Spinal cord (tissue), 9 donors: ENCODE measurements at regions not wholly inside any gene's neighbourhood (a gene's known extent, or its start where the extent isn't known, plus 50 kb on each side); places are given as distances from the start of the nearest gene placed in this dataset.

Source experiments
- DNase-seq, 6 donors: peaks; one replicate each; pipeline versions ENCODE4 v3.0.0 to v3.0.0-alpha.2; 2013 to 2015; ENCODE audit warnings: low spot score in 6 of 6, low read depth in 4 of 6
- H3K27ac ChIP-seq: one replicate; pipeline ENCODE4 v1.5.1; 2013; ENCODE audit warnings: low read depth, low read length, control low read depth
- H3K27me3 ChIP-seq: one replicate; pipeline ENCODE4 v1.6.1; 2013; ENCODE audit warnings: low read length; ENCODE audit not compliant: control insufficient read depth, insufficient read depth
- H3K36me3 ChIP-seq: one replicate; pipeline ENCODE4 v1.6.1; 2013; ENCODE audit warnings: low read length; ENCODE audit not compliant: control insufficient read depth, insufficient read depth
- H3K4me1 ChIP-seq: one replicate; pipeline ENCODE4 v1.6.1; 2013; ENCODE audit warnings: low read length; ENCODE audit not compliant: control insufficient read depth, insufficient read depth
- H3K4me3 ChIP-seq: one replicate; pipeline ENCODE4 v1.5.1; 2013; ENCODE audit warnings: low read depth, low read length, control low read depth
- H3K9me3 ChIP-seq: one replicate; pipeline ENCODE4 v1.6.1; 2013; ENCODE audit warnings: low read length; ENCODE audit not compliant: control insufficient read depth, insufficient read depth
- WGBS: methylation state at CpG from one replicate; pipeline ENCODE4 v1.1.5; 2013; ENCODE audit warnings: missing lambda C conversion rate; ENCODE audit not compliant: insufficient coverage; 5-methylcytosine and 5-hydroxymethylcytosine counted together
- donor health status: healthy.

- WGBS, result 100% methylated on average over 2 of the region's 3 CpGs
- H3K9me3 ChIP-seq, result no peaks in the 10 kb centered on the region
Measured at GRCh38 chr18:78899241-78899640, 80.4 kb upstream of the SALL3 start.

GRCh38 chr18:78900938-78901909, 78.4 kb upstream of the SALL3 start:
- no peaks in the 10 kb centered on the region for H3K36me3 ChIP-seq
- no peaks in the 10 kb centered on the region for H3K27me3 ChIP-seq
- no peak overlapping the region for H3K27ac ChIP-seq
- no peaks in the 10 kb centered on the region for H3K4me1 ChIP-seq
- no peak for DNase-seq
- WGBS, result 84% methylated on average over 13 of the region's 24 CpGs
- no peaks in the 10 kb centered on the region for H3K9me3 ChIP-seq
- no peak overlapping the region for H3K4me3 ChIP-seq

More at GRCh38 chr18:78899241-78899640, 80.4 kb upstream of the SALL3 start:
- H3K4me3 ChIP-seq, result no peak overlapping the region
- H3K4me1 ChIP-seq, result no peaks in the 10 kb centered on the region
- H3K36me3 ChIP-seq, result no peaks in the 10 kb centered on the region
- H3K27me3 ChIP-seq, result no peaks in the 10 kb centered on the region
- DNase-seq, result no peak
- no peak overlapping the region for H3K27ac ChIP-seq

- 86% methylated on average over 24 of the region's 24 CpGs for WGBS
- H3K27me3 ChIP-seq, result no peaks in the 10 kb centered on the region
Measured at GRCh38 chr18:78901923-78902794, 77.5 kb upstream of the SALL3 start.

DNA sequence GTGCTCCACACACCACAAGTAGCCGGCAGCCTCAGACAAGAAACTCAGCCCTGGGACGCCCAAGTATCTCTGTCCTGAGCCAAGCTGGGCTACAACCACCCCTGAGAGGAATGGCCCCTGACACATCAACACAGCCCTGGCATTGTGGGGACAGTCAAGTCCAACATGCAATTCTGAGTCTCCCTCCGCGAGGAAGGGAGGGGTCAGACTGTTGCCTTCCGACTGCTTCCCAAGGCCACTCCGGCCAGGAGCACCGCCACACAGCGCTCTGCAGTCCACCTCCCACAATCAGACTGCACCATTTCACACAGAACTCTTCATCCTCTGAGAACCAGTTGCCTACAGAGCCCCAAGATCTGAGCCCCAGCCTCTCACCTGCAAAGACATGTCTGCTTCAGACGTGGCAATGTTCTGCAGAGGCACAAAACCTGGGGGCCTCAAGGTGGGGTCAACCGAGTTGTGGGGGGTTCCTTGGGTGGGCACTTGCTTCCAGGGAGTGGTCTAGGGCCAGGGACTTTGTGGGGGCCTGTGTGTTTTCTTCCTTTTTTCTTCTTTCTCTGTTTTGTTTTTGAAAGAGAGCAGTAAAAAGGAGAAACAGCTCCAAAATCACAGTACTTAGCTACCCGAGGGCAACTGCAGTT, 76.7 kb upstream of the SALL3 start:
- H3K4me3 ChIP-seq, result no peak overlapping the region

More at GRCh38 chr18:78901923-78902794, 77.5 kb upstream of the SALL3 start:
- DNase-seq, result no peak
- Histone ChIP-seq H3K9me3 (no peaks in the 10 kb centered on the region), H3K4me1 (no peaks in the 10 kb centered on the region), H3K4me3 (no peak overlapping the region), H3K36me3 (no peaks in the 10 kb centered on the region), H3K27ac (no peak overlapping the region)

DNA sequence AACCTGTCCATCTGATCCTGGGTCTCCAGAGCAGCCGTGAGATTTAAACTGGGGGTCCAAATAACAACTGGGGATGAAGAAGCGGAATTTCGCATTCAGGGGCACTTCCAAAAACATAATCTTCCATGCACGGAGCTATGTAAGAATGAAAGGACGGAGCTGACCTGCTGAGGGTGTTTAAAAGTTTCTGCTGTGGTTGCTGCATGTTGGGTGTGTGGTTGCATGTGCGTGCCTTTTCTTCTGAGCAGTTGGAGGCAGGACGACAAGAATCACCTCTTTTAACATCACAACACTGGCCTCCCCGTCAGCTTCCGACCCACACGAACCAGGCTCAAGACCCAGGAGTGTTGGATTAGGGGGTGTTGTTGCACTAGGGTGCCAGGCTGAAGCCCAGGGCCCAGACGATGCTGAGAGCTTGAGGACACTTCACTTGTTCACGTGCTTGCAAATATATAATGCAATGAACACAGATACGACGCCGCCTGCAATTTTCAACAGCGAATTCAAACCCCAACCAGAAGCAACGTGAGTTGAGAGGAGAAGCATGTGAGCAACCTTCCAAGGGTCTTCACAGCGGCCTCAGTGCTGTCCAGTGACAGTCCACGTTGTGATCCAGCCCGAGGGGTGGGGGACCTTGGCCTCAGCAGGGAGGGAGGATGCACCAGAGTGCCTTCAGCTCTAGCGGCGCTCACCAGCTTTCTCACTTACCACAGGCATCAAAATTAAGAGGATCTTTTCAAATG, 76.0 kb upstream of the SALL3 start:
- WGBS, result 85% methylated on average over 13 of the region's 22 CpGs
- no peak overlapping the region for H3K4me3 ChIP-seq
- no peaks in the 10 kb centered on the region for H3K36me3 ChIP-seq
- no peaks in the 10 kb centered on the region for H3K4me1 ChIP-seq
- no peak for DNase-seq
- H3K9me3 ChIP-seq, result no peaks in the 10 kb centered on the region
- H3K27ac ChIP-seq, result no peak overlapping the region
- H3K27me3 ChIP-seq, result no peaks in the 10 kb centered on the region

More for the DNA sequence above, 76.7 kb upstream of the SALL3 start:
- 78% methylated on average over 10 of the region's 11 CpGs for WGBS
- Histone ChIP-seq H3K36me3 (no peaks in the 10 kb centered on the region), H3K9me3 (no peaks in the 10 kb centered on the region), H3K4me1 (no peaks in the 10 kb centered on the region), H3K27me3 (no peaks in the 10 kb centered on the region), H3K27ac (no peak overlapping the region)
- no peak for DNase-seq

DNA sequence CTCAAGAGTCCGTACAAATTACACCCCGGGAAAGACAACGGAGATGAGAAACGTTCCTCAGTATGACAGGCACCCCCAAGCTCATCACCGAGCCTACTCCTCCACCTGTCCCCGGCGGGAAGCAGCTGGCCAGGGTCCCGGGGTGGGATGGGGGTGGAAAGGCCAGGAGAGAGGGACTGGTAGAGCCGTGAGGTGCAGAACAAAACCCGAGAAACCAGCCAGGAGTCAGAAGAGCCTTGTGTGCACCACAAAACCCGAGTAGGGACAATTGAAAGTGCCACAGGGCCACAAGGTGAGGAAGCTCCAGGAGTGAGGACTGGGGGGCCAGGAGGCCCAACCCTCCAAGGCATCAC, 75.5 kb upstream of the SALL3 start:
- no peak for DNase-seq
- Histone ChIP-seq H3K27me3 (no peaks in the 10 kb centered on the region), H3K4me1 (no peaks in the 10 kb centered on the region), H3K36me3 (no peaks in the 10 kb centered on the region), H3K9me3 (no peaks in the 10 kb centered on the region), H3K4me3 (no peak overlapping the region), H3K27ac (no peak overlapping the region)
- WGBS, result 91% methylated on average over 9 of the region's 11 CpGs

GRCh38 chr18:78905334-78905733, 74.3 kb upstream of the SALL3 start:
- H3K27me3 ChIP-seq, result no peaks in the 10 kb centered on the region
- 88% methylated on average over 6 of the region's 9 CpGs for WGBS
- no peak overlapping the region for H3K4me3 ChIP-seq
- H3K27ac ChIP-seq, result no peak overlapping the region
- no peaks in the 10 kb centered on the region for H3K36me3 ChIP-seq
- no peak for DNase-seq
- H3K4me1 ChIP-seq, result no peaks in the 10 kb centered on the region
- no peaks in the 10 kb centered on the region for H3K9me3 ChIP-seq

DNA sequence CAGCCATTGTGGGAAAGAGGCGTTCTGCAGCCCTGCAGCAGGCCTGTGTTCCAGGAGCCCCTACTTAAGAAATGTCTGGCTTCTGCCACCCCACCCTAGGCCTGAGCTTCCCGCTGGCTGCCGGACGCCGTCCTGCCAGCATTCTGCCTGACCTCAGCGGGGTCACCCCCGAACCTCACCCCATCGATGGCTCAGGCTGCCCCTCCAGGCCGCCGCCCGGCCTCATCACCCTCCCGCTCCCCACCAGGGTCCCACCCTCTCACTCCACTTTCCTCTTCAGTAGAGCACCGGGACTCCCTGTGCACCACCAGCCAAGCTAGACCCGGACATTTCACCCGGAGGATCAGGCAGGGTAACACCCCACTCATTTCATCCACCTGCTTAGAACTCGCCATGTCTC, 73.6 kb upstream of the SALL3 start:
- H3K9me3 ChIP-seq, result no peaks in the 10 kb centered on the region
- H3K36me3 ChIP-seq, result no peaks in the 10 kb centered on the region
- DNase-seq, result no peak
- H3K27me3 ChIP-seq, result no peaks in the 10 kb centered on the region
- H3K27ac ChIP-seq, result no peak overlapping the region
- H3K4me1 ChIP-seq, result no peaks in the 10 kb centered on the region
- 92% methylated on average over 16 of the region's 16 CpGs for WGBS
- no peak overlapping the region for H3K4me3 ChIP-seq
